IMR-90 (cell line): ENCODE measurements at regions not wholly inside any gene's neighbourhood (a gene's known extent, or its start where the extent isn't known, plus 50 kb on each side); places are given as distances from the start of the nearest gene placed in this dataset.

Experiments used
- ATAC-seq: fragments of 200-7000 bp; cut with Tn5 transposase; 2 replicates; pipeline ENCODE4 v1.9.1; 2020; ENCODE audit warnings: low read depth, mild to moderate bottlenecking, moderate library complexity
- BruUV-seq: library from RNA; stranded (reverse); fragments of 400-500 nt; replicated peaks from 2 replicates; lab custom pipeline; 2021; lab: Mats Ljungman, UMichigan
- CTCF ChIA-PET: fragments of 300-600 bp; formaldehyde crosslinking; extraction: SDS; loops from one replicate; lab custom pipeline; 2021; ENCODE audit warnings: antibody characterized with exemption; lab: Yijun Ruan, JAX
- POLR2A ChIA-PET: fragments of 300-600 bp; sonication (Branson Sonifier 250); formaldehyde crosslinking; loops from one replicate; lab custom pipeline; 2022; ENCODE audit warnings: antibody characterized with exemption; ENCODE audit not compliant: unreplicated experiment; lab: Charles Lee
- DNase-seq: peaks from one replicate; pipeline ENCODE4 v3.0.0; 2013
- H2AFZ ChIP-seq: replicated peaks from 2 replicates; pipeline ENCODE3; 2013; ENCODE audit warnings: low read length, mild to moderate bottlenecking; ENCODE audit not compliant: poor library complexity
- H2AK5ac ChIP-seq: 2 replicates; pipeline ENCODE4 v1.6.1; 2013; ENCODE audit warnings: low read depth, low read length, inconsistent platforms
- H2AK9ac ChIP-seq: replicated peaks from 2 replicates; pipeline ENCODE3; 2013; ENCODE audit warnings: mild to moderate bottlenecking, low read depth, low read length, moderate library complexity; ENCODE audit not compliant: poor library complexity
- H2BK120ac ChIP-seq: 2 replicates; pipeline ENCODE4 v1.6.1; 2013; ENCODE audit warnings: low read depth, low read length, inconsistent platforms
- H2BK15ac ChIP-seq: 3 replicates; pipeline ENCODE4 v1.6.1; 2013; ENCODE audit warnings: low read depth, low read length, inconsistent platforms
- H2BK20ac ChIP-seq: 2 replicates; pipeline ENCODE4 v1.6.1; 2013; ENCODE audit warnings: low read depth, mild to moderate bottlenecking, inconsistent platforms, low read length, moderate library complexity
- H2BK5ac ChIP-seq: 2 replicates; pipeline ENCODE4 v1.6.1; 2013; ENCODE audit warnings: mild to moderate bottlenecking, low read depth, low read length, inconsistent platforms; ENCODE audit not compliant: poor library complexity, severe bottlenecking
- H3K14ac ChIP-seq: replicated peaks from 2 replicates; pipeline ENCODE4 v1.6.1; 2013; ENCODE audit warnings: low read depth, low read length, inconsistent platforms
- H3K18ac ChIP-seq: 2 replicates; pipeline ENCODE4 v1.6.1; 2013; ENCODE audit warnings: low read depth, low read length, control low read depth
- H3K23ac ChIP-seq: 2 replicates; pipeline ENCODE4 v1.6.1; 2013; ENCODE audit warnings: low read depth, low read length, inconsistent platforms
- H3K27ac ChIP-seq: 2 replicates; pipeline ENCODE4 v1.5.1; 2013; ENCODE audit warnings: mild to moderate bottlenecking, control low read depth, low read length; ENCODE audit not compliant: insufficient read depth
- H3K27me3 ChIP-seq: 2 replicates; pipeline ENCODE4 v1.6.1; 2013; ENCODE audit warnings: low read length; ENCODE audit not compliant: control insufficient read depth, insufficient read depth
- H3K36me3 ChIP-seq: 2 replicates; pipeline ENCODE4 v1.6.1; 2013; ENCODE audit warnings: low read length, mixed read lengths; ENCODE audit not compliant: control insufficient read depth, insufficient read depth
- H3K4ac ChIP-seq: 2 replicates; pipeline ENCODE4 v1.6.1; 2013; ENCODE audit warnings: low read depth, low read length, inconsistent platforms
- H3K4me1 ChIP-seq: 2 replicates; pipeline ENCODE4 v1.6.1; 2013; ENCODE audit warnings: low read length, mixed read lengths; ENCODE audit not compliant: control insufficient read depth, insufficient read depth
- H3K4me2 ChIP-seq: 2 replicates; pipeline ENCODE4 v1.6.1; 2013; ENCODE audit warnings: low read depth, mild to moderate bottlenecking, control low read depth, low read length, moderate library complexity
- H3K4me3 ChIP-seq: 2 replicates; pipeline ENCODE4 v1.5.1; 2013; ENCODE audit warnings: low read depth, mild to moderate bottlenecking, control low read depth, low read length, moderate library complexity; ENCODE audit not compliant: insufficient read depth
- H3K56ac ChIP-seq: 2 replicates; pipeline ENCODE4 v1.6.1; 2013; ENCODE audit warnings: low read length, inconsistent platforms; ENCODE audit not compliant: insufficient read depth; ENCODE audit errors: extremely low read depth
- H3K79me1 ChIP-seq, 2 experiments: 2 replicates each; pipeline ENCODE4 v1.6.1; 2013; ENCODE audit warnings: low read length in 2 of 2, inconsistent platforms in 1 of 2, low read depth in 1 of 2
- H3K9ac ChIP-seq: 2 replicates; pipeline ENCODE4 v1.6.1; 2013; ENCODE audit warnings: low read depth, low read length, control low read depth
- H3K9me1 ChIP-seq: 2 replicates; pipeline ENCODE4 v1.6.1; 2013; ENCODE audit warnings: low read length, inconsistent platforms; ENCODE audit not compliant: insufficient read depth
- H3K9me3 ChIP-seq: 2 replicates; pipeline ENCODE4 v1.6.1; 2013; ENCODE audit warnings: low read length; ENCODE audit not compliant: control insufficient read depth, insufficient read depth
- H4K20me1 ChIP-seq: 2 replicates; pipeline ENCODE4 v1.6.1; 2013; ENCODE audit warnings: low read length, inconsistent platforms; ENCODE audit not compliant: insufficient read depth
- H4K5ac ChIP-seq: 2 replicates; pipeline ENCODE4 v1.6.1; 2013; ENCODE audit warnings: mild to moderate bottlenecking, low read depth, low read length, control low read depth
- H4K8ac ChIP-seq, 2 experiments: 2 replicates each; pipeline ENCODE4 v1.6.1; 2013; ENCODE audit warnings: low read depth in 2 of 2, low read length in 2 of 2, control low read depth in 1 of 2, inconsistent platforms in 1 of 2
- H4K91ac ChIP-seq: 2 replicates; pipeline ENCODE4 v1.6.1; 2013; ENCODE audit warnings: low read depth, low read length, inconsistent platforms; ENCODE audit not compliant: insufficient read depth
- BHLHE40 ChIP-seq: fragments of 150-350 bp; IDR thresholded peaks from 2 replicates; pipeline ENCODE4 v1.6.1; 2016; ENCODE audit warnings: mild to moderate bottlenecking, low read depth, low read length
- CEBPB ChIP-seq: IDR thresholded peaks from 2 replicates; pipeline ENCODE4 v1.6.1; 2012; ENCODE audit warnings: low read depth, low read length, improper control_type of control experiment
- CHD1 ChIP-seq: IDR thresholded peaks from 2 replicates; pipeline ENCODE4 v1.6.1; 2012; ENCODE audit warnings: low read depth, low read length, improper control_type of control experiment
- ELK1 ChIP-seq: fragments of 150-350 bp; IDR thresholded peaks from 2 replicates; pipeline ENCODE4 v1.6.1; 2016; ENCODE audit warnings: low read depth, mild to moderate bottlenecking, low read length, moderate library complexity, borderline replicate concordance
- FOS ChIP-seq: fragments of 150-350 bp; IDR thresholded peaks from 2 replicates; pipeline ENCODE4 v1.6.1; 2016; ENCODE audit warnings: low read depth, low read length
- MAFK ChIP-seq: IDR thresholded peaks from 2 replicates; pipeline ENCODE4 v1.6.1; 2012; ENCODE audit warnings: low read depth, low read length, improper control_type of control experiment
- MAZ ChIP-seq: IDR thresholded peaks from 2 replicates; pipeline ENCODE4 v1.6.1; 2012; ENCODE audit warnings: low read depth, mild to moderate bottlenecking, low read length, improper control_type of control experiment, moderate library complexity, borderline replicate concordance
- MXI1 ChIP-seq: IDR thresholded peaks from 2 replicates; pipeline ENCODE4 v1.6.1; 2012; ENCODE audit warnings: low read depth, mild to moderate bottlenecking, low read length, moderate library complexity, borderline replicate concordance
- NFE2L2 ChIP-seq: fragments of 150-350 bp; IDR thresholded peaks from 2 replicates; pipeline ENCODE4 v1.6.1; 2016; ENCODE audit warnings: low read depth, mild to moderate bottlenecking, low read length
- POLR2A ChIP-seq: IDR thresholded peaks from 2 replicates; pipeline ENCODE4 v1.6.1; 2012; ENCODE audit warnings: mild to moderate bottlenecking, low read depth, low read length
- RAD21 ChIP-seq: IDR thresholded peaks from 2 replicates; pipeline ENCODE4 v1.6.1; 2012; ENCODE audit warnings: low read length, improper control_type of control experiment
- RCOR1 ChIP-seq: IDR thresholded peaks from 2 replicates; pipeline ENCODE4 v1.6.1; 2012; ENCODE audit warnings: mild to moderate bottlenecking, low read length, improper control_type of control experiment; ENCODE audit not compliant: insufficient replicate concordance
- RFX5 ChIP-seq: IDR thresholded peaks from 2 replicates; pipeline ENCODE4 v1.8.0; 2012; ENCODE audit warnings: low read depth, mild to moderate bottlenecking, low read length, moderate library complexity
- SMC3 ChIP-seq: fragments of 150-350 bp; IDR thresholded peaks from 2 replicates; pipeline ENCODE4 v1.6.1; 2016; ENCODE audit warnings: low read depth, mild to moderate bottlenecking, antibody characterized with exemption, low read length, moderate library complexity
- WGBS, 2 experiments: methylation state at CpG; one replicate each; pipeline versions ENCODE4 v1.1.5 to v1.1.7; 2013; ENCODE audit warnings: missing lambda C conversion rate in 2 of 2; ENCODE audit not compliant: insufficient read length in 1 of 2; ENCODE audit errors: extremely low coverage in 2 of 2; 5-methylcytosine and 5-hydroxymethylcytosine counted together
- dilution Hi-C: fragments of 300-500 bp; cut with HindIII; formaldehyde crosslinking; loops from one replicate; pipeline ENCODE4 v1.14.3; 2018; ENCODE audit warnings: low sequenced_read_pairs; ENCODE audit not compliant: unreplicated experiment
- in situ Hi-C: fragments of 300-500 bp; cut with MboI; formaldehyde crosslinking; loops from 3 replicates; pipeline ENCODE4 v1.14.3; 2019; ENCODE audit warnings: low sequenced_read_pairs, inconsistent platforms, mixed read lengths
- intact Hi-C: fragments of 100-400 bp; cut with micrococcal nuclease; formaldehyde crosslinking; loops from 2 replicates; pipeline ENCODE4 v1.10.0; 2022
- TF ChIP-seq, protein P1 (sequence below): fragments of 150-350 bp; IDR thresholded peaks from 2 replicates; pipeline ENCODE4 v1.6.1; 2017; ENCODE audit warnings: mild to moderate bottlenecking, antibody characterized with exemption, low read length, low read depth
- TF ChIP-seq, protein P2 (sequence below): conservative IDR thresholded peaks from 2 replicates; pipeline ENCODE4 v1.5.1; 2012; ENCODE audit warnings: mild to moderate bottlenecking, low read depth, low read length, improper control_type of control experiment

- ATAC-seq (no peak), DNase-seq (no peak)
- no peak overlapping the region for H2BK120ac ChIP-seq
- CTCF ChIA-PET: interaction anchor here (1.3 kb wide), 1 partner anchor 10 kb away, joined by 3 read pairs; no protein-coding TSS in a partner anchor
- H4K20me1 ChIP-seq: no peaks in the 10 kb centered on the region
- H3K18ac ChIP-seq: no peak overlapping the region
- no peak overlapping the region for H4K8ac ChIP-seq
- no peak overlapping the region for H2BK20ac ChIP-seq
- no peaks in the 10 kb centered on the region for H3K9me1 ChIP-seq
- no peaks in the 10 kb centered on the region for H3K79me1 ChIP-seq
- no peak overlapping the region for H3K4me3 ChIP-seq
- H3K9ac ChIP-seq: no peak overlapping the region
- dilution Hi-C loops (no loop called here), in situ Hi-C loops (no loop called here), intact Hi-C loops (no loop called here)
- no TSS peak for BruUV-seq
- WGBS, 2 experiments: no CpG with 5 or more reads among the region's 4 CpGs
- H3K4ac ChIP-seq: no peak overlapping the region
- POLR2A ChIA-PET: no interaction called here
- TF ChIP-seq MXI1: no peak
- no peak for TF ChIP-seq MAFK
- no peak for TF ChIP-seq RAD21
- no peak for TF ChIP-seq RCOR1
- TF ChIP-seq NFE2L2: no peak
- TF ChIP-seq BHLHE40: no peak
- no peak for TF ChIP-seq MAZ
- TF ChIP-seq SMC3: no peak
- TF ChIP-seq, protein P1, sequence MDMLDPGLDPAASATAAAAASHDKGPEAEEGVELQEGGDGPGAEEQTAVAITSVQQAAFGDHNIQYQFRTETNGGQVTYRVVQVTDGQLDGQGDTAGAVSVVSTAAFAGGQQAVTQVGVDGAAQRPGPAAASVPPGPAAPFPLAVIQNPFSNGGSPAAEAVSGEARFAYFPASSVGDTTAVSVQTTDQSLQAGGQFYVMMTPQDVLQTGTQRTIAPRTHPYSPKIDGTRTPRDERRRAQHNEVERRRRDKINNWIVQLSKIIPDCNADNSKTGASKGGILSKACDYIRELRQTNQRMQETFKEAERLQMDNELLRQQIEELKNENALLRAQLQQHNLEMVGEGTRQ: no peak
- no peak for TF ChIP-seq ELK1
- TF ChIP-seq, protein P2, sequence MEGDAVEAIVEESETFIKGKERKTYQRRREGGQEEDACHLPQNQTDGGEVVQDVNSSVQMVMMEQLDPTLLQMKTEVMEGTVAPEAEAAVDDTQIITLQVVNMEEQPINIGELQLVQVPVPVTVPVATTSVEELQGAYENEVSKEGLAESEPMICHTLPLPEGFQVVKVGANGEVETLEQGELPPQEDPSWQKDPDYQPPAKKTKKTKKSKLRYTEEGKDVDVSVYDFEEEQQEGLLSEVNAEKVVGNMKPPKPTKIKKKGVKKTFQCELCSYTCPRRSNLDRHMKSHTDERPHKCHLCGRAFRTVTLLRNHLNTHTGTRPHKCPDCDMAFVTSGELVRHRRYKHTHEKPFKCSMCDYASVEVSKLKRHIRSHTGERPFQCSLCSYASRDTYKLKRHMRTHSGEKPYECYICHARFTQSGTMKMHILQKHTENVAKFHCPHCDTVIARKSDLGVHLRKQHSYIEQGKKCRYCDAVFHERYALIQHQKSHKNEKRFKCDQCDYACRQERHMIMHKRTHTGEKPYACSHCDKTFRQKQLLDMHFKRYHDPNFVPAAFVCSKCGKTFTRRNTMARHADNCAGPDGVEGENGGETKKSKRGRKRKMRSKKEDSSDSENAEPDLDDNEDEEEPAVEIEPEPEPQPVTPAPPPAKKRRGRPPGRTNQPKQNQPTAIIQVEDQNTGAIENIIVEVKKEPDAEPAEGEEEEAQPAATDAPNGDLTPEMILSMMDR: no peak
- no peak for TF ChIP-seq CEBPB
- no peak for TF ChIP-seq FOS
- TF ChIP-seq CHD1: no peak
- no peak for TF ChIP-seq RFX5
- TF ChIP-seq POLR2A: no peak
- H2BK15ac ChIP-seq: no peak overlapping the region
- H3K14ac ChIP-seq: no peak overlapping the region
- no peak overlapping the region for H2AK5ac ChIP-seq
- no peaks in the 10 kb centered on the region for H3K9me3 ChIP-seq
- H3K27ac ChIP-seq: no peak overlapping the region
- H2AK9ac ChIP-seq: no peak overlapping the region
- H4K5ac ChIP-seq: no peak overlapping the region
- H3K23ac ChIP-seq: no peak overlapping the region
- H3K4me2 ChIP-seq: no peak overlapping the region
- H3K56ac ChIP-seq: no peak overlapping the region
- H3K36me3 ChIP-seq: no peaks in the 10 kb centered on the region
- H2AFZ ChIP-seq: no peak overlapping the region
- H3K27me3 ChIP-seq: no peaks in the 10 kb centered on the region
- no peak overlapping the region for H2BK5ac ChIP-seq
- no peak overlapping the region for H4K91ac ChIP-seq
- H3K4me1 ChIP-seq: no peaks in the 10 kb centered on the region
Observed at GRCh38 chr2:150319085-150319484, 168.4 kb downstream of the RND3 start.
